ENCODE measurements at regions not wholly inside any gene's neighbourhood (a gene's known extent, or its start where the extent isn't known, plus 50 kb on each side); places are given as distances from the start of the nearest gene placed in this dataset.

- H3K4me1 ChIP-seq (ENCODE audit: control insufficient read depth in 1 of 2, insufficient read depth in 2 of 2, low read length in 2 of 2) = peaks cover 8 to 14% of the 10 kb centered on the region in 2 donors
- intact Hi-C loops (cut with micrococcal nuclease) = loop anchor here in 1 of 2 donors (5.0 kb wide), 1 partner anchor 62 kb away; no protein-coding TSS in a partner anchor
- no peak overlapping the region for H3K4me2 ChIP-seq (replicated peaks; ENCODE audit: extremely low read depth, low read length, poor library complexity, severe bottlenecking)
- Mint-ChIP-seq H3K27me3 (ENCODE audit: low read depth in 3 of 3) (peaks cover 0 to 2% (median 0%) of the 10 kb centered on the region in 3 donors), H3K27ac (no peak overlapping the region), H3K4me3 (no peak overlapping the region), H3K9me3 (peaks cover 0 to under 1% (median 0%) of the 10 kb centered on the region in 7 donors), H3K4me1 (peaks cover 14% of the 10 kb centered on the region), H3K36me3 (no peaks in the 10 kb centered on the region)
- no peak overlapping the region for H3K9ac ChIP-seq (ENCODE audit: insufficient read depth, low read length, poor library complexity, severe bottlenecking)
- H3K36me3 ChIP-seq (replicated peaks in 1 of 2; ENCODE audit: control insufficient read depth in 1 of 2, insufficient read depth in 2 of 2, low read length in 2 of 2) = no peaks in the 10 kb centered on the region
- no peaks in the 10 kb centered on the region for H3K79me2 ChIP-seq (ENCODE audit: insufficient read depth, low read length)
- DNase-seq = no peak
- H3K27ac ChIP-seq (ENCODE audit: low read depth in 1 of 2, low read length in 2 of 2) = no peak overlapping the region
- 88% methylated on average over 9 of the region's 9 CpGs for WGBS (ENCODE audit: insufficient coverage)
- TF ChIP-seq CTCF (IDR thresholded peaks at IDR 0.05) = no peak
- no peak overlapping the region for H3K4me3 ChIP-seq (replicated peaks in 1 of 3; ENCODE audit: low read depth in 2 of 3, low read length in 3 of 3)
- H4K20me1 ChIP-seq (ENCODE audit: insufficient read depth, low read length) = no peaks in the 10 kb centered on the region
- no peak overlapping the region for H2AFZ ChIP-seq (ENCODE audit: insufficient read depth, low read depth, low read length, poor library complexity, severe bottlenecking)
- H3K9me3 ChIP-seq (replicated peaks in 1 of 2; ENCODE audit: control insufficient read depth in 1 of 2, insufficient read depth in 1 of 2, low read length in 2 of 2) = no peaks in the 10 kb centered on the region
- no peaks in the 10 kb centered on the region for H3K27me3 ChIP-seq (ENCODE audit: control insufficient read depth in 2 of 2, insufficient read depth in 2 of 2, low read length in 2 of 2)
These were observed 198.7 kb upstream of the RREB1 start for GRCh38 chr6:6909111-6909510.

GRCh38 chr6:6910734-6911295, 196.9 kb upstream of the RREB1 start:
- Mint-ChIP-seq H3K36me3 (no peaks in the 10 kb centered on the region), H3K27me3 (ENCODE audit: low read depth in 3 of 3) (peaks cover 0 to 2% (median 0%) of the 10 kb centered on the region in 3 donors), H3K9me3 (no peaks in the 10 kb centered on the region), H3K4me1 (peaks cover 19% of the 10 kb centered on the region), H3K4me3 (no peak overlapping the region), H3K27ac (no peak overlapping the region)
- Histone ChIP-seq H4K20me1 (ENCODE audit: insufficient read depth, low read length) (no peaks in the 10 kb centered on the region), H3K79me2 (ENCODE audit: insufficient read depth, low read length) (no peaks in the 10 kb centered on the region), H3K4me1 (ENCODE audit: control insufficient read depth in 1 of 2, insufficient read depth in 2 of 2, low read length in 2 of 2) (peaks cover 16 to 23% of the 10 kb centered on the region in 2 donors), H3K9me3 (replicated peaks in 1 of 2; ENCODE audit: control insufficient read depth in 1 of 2, insufficient read depth in 1 of 2, low read length in 2 of 2) (no peaks in the 10 kb centered on the region), H3K4me2 (replicated peaks; ENCODE audit: extremely low read depth, low read length, poor library complexity, severe bottlenecking) (no peak overlapping the region), H3K27me3 (ENCODE audit: control insufficient read depth in 2 of 2, insufficient read depth in 2 of 2, low read length in 2 of 2) (no peaks in the 10 kb centered on the region), H3K4me3 (replicated peaks in 1 of 3; ENCODE audit: low read depth in 2 of 3, low read length in 3 of 3) (no peak overlapping the region), H3K9ac (ENCODE audit: insufficient read depth, low read length, poor library complexity, severe bottlenecking) (no peak overlapping the region), H2AFZ (ENCODE audit: insufficient read depth, low read depth, low read length, poor library complexity, severe bottlenecking) (no peak overlapping the region), H3K36me3 (replicated peaks in 1 of 2; ENCODE audit: control insufficient read depth in 1 of 2, insufficient read depth in 2 of 2, low read length in 2 of 2) (no peaks in the 10 kb centered on the region), H3K27ac (ENCODE audit: low read depth in 1 of 2, low read length in 2 of 2) (no peak overlapping the region)
- intact Hi-C loops (cut with micrococcal nuclease) = no loop called here
- no peak for TF ChIP-seq CTCF (IDR thresholded peaks at IDR 0.05)
- 97% methylated on average over 5 of the region's 6 CpGs for WGBS (ENCODE audit: insufficient coverage)
- DNase-seq = no peak

Data from CD14-positive monocyte (primary cell).